DOHH2 (cell line): ENCODE measurements at regions not wholly inside any gene's neighbourhood (a gene's known extent, or its start where the extent isn't known, plus 50 kb on each side); places are given as distances from the start of the nearest gene placed in this dataset.

Source experiments
- H3F3A ChIP-seq: fragments of 200-600 bp; sonication (generic), shearing (Covaris generic); 2 replicates; pipeline ENCODE4 v1.6.0; 2016; ENCODE audit warnings: antibody characterized with exemption, mild to moderate bottlenecking; ENCODE audit not compliant: control insufficient read depth, insufficient read depth
- H3K27ac ChIP-seq: fragments of 200-600 bp; sonication (generic); 2 replicates; pipeline ENCODE4 v1.5.1; 2014; ENCODE audit warnings: low read depth, mild to moderate bottlenecking, low read length, moderate library complexity
- H3K27me3 ChIP-seq: fragments of 200-600 bp; sonication (generic); 2 replicates; pipeline ENCODE4 v1.6.1; 2014; ENCODE audit warnings: mild to moderate bottlenecking, low read length, mixed read lengths; ENCODE audit not compliant: control insufficient read depth
- H3K36me3 ChIP-seq: fragments of 200-600 bp; sonication (generic); 2 replicates; pipeline ENCODE4 v1.6.1; 2014; ENCODE audit warnings: mild to moderate bottlenecking, low read length, moderate library complexity, mixed read lengths; ENCODE audit not compliant: control insufficient read depth
- H3K4me1 ChIP-seq: fragments of 200-600 bp; sonication (generic); 2 replicates; pipeline ENCODE4 v1.6.1; 2014; ENCODE audit warnings: mild to moderate bottlenecking, low read length, mixed read lengths; ENCODE audit not compliant: control insufficient read depth
- H3K4me2 ChIP-seq: fragments of 200-600 bp; sonication (generic); 2 replicates; pipeline ENCODE4 v1.6.0; 2014; ENCODE audit warnings: mild to moderate bottlenecking, low read length, moderate library complexity
- H3K4me3 ChIP-seq: fragments of 200-600 bp; sonication (generic); 2 replicates; pipeline ENCODE4 v1.5.1; 2014; ENCODE audit warnings: mild to moderate bottlenecking, low read length, mixed read lengths
- H3K79me2 ChIP-seq: fragments of 200-600 bp; sonication (generic); 2 replicates; pipeline ENCODE4 v1.6.1; 2014; ENCODE audit warnings: mild to moderate bottlenecking, low read length, mixed read lengths; ENCODE audit not compliant: control insufficient read depth
- H3K9me2 ChIP-seq: fragments of 200-600 bp; sonication (generic); replicated peaks from 2 replicates; pipeline ENCODE4 v1.6.1; 2014; ENCODE audit warnings: mild to moderate bottlenecking, low read length, mixed read lengths; ENCODE audit not compliant: control insufficient read depth
- H3K9me3 ChIP-seq: fragments of 200-600 bp; sonication (generic); 2 replicates; pipeline ENCODE4 v1.6.1; 2014; ENCODE audit warnings: antibody characterized with exemption, low read length, mixed read lengths; ENCODE audit not compliant: control insufficient read depth, insufficient read depth
- H4K20me1 ChIP-seq: fragments of 200-600 bp; sonication (generic); 2 replicates; pipeline ENCODE4 v1.6.0; 2014; ENCODE audit warnings: low read depth, mild to moderate bottlenecking, antibody characterized with exemption, low read length, moderate library complexity; ENCODE audit not compliant: control insufficient read depth, insufficient read depth
- EZH2phosphoT487 ChIP-seq: fragments of 200-600 bp; sonication (generic); IDR thresholded peaks from 2 replicates; pipeline ENCODE4 v1.6.1; 2017; ENCODE audit warnings: borderline replicate concordance, mild to moderate bottlenecking, antibody characterized with exemption, low read length, moderate library complexity, mixed read lengths
- TF ChIP-seq, protein P1 (sequence below): fragments of 200-600 bp; sonication (generic); IDR thresholded peaks from one replicate; pipeline ENCODE4 v1.5.1; 2014; ENCODE audit warnings: antibody characterized with exemption, mild to moderate bottlenecking, low read depth, low read length; ENCODE audit not compliant: poor library complexity, severe bottlenecking

DNA sequence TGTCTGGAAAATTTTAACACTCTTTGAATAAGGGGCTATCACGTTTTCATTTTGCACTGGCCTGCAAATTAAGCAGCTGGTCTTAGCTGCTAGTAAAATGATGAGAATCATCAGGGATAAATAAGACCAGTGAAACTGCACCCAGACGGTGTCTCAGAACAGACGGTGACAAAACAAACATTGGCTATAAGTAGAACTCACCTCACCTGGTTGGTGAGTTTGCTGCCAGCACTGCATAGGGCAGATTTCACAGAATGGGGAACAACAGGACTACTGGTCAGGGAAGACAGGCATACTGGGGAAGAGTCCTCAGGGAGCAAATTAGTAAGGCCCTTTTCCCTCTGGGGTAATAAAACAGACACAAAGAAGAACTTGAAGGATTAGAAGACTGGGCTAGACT lies 175.9 kb upstream of the CITED2 start:
- Histone ChIP-seq H3K27ac (no peak overlapping the region), H3K4me3 (no peak overlapping the region), H3K36me3 (no peaks in the 10 kb centered on the region), H3F3A (no peaks in the 10 kb centered on the region), H4K20me1 (no peaks in the 10 kb centered on the region), H3K9me2 (no peaks in the 10 kb centered on the region), H3K79me2 (no peaks in the 10 kb centered on the region), H3K27me3 (no peaks in the 10 kb centered on the region), H3K9me3 (no peaks in the 10 kb centered on the region), H3K4me1 (no peaks in the 10 kb centered on the region), H3K4me2 (no peak overlapping the region)
- TF ChIP-seq, protein P1, sequence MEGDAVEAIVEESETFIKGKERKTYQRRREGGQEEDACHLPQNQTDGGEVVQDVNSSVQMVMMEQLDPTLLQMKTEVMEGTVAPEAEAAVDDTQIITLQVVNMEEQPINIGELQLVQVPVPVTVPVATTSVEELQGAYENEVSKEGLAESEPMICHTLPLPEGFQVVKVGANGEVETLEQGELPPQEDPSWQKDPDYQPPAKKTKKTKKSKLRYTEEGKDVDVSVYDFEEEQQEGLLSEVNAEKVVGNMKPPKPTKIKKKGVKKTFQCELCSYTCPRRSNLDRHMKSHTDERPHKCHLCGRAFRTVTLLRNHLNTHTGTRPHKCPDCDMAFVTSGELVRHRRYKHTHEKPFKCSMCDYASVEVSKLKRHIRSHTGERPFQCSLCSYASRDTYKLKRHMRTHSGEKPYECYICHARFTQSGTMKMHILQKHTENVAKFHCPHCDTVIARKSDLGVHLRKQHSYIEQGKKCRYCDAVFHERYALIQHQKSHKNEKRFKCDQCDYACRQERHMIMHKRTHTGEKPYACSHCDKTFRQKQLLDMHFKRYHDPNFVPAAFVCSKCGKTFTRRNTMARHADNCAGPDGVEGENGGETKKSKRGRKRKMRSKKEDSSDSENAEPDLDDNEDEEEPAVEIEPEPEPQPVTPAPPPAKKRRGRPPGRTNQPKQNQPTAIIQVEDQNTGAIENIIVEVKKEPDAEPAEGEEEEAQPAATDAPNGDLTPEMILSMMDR: no peak
- no peak for TF ChIP-seq EZH2phosphoT487

DNA sequence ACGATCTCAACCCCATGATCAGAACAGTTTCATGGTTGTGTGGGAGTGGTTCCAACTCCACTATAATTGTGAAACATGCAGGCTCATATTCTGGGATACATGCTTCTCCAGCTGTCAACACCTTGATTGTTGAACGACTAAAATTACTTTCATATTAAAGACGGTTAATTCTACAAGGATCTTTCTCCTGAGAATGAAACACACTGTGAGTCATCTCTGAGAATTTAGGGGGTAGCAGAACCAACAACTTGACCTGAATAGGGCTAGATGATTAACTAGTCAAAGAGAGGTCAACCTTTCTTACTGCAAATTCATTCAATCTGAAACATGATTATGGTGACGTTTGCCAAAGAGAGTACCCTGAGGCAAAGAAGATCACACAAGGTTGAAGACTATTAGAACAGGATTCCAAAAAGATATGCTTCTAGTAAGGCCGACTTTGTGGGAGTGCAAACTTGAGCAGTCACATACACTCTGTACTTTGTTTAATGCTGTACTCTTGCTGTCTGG lies 175.2 kb upstream of the CITED2 start:
- Histone ChIP-seq H3K4me1 (no peaks in the 10 kb centered on the region), H3K9me3 (no peaks in the 10 kb centered on the region), H3K9me2 (no peaks in the 10 kb centered on the region), H3K27ac (no peak overlapping the region), H4K20me1 (no peaks in the 10 kb centered on the region), H3K27me3 (no peaks in the 10 kb centered on the region), H3K4me3 (no peak overlapping the region), H3F3A (no peaks in the 10 kb centered on the region), H3K79me2 (no peaks in the 10 kb centered on the region), H3K4me2 (no peak overlapping the region), H3K36me3 (no peaks in the 10 kb centered on the region)
- no peak for TF ChIP-seq EZH2phosphoT487
- TF ChIP-seq, protein P1: no peak

DNA sequence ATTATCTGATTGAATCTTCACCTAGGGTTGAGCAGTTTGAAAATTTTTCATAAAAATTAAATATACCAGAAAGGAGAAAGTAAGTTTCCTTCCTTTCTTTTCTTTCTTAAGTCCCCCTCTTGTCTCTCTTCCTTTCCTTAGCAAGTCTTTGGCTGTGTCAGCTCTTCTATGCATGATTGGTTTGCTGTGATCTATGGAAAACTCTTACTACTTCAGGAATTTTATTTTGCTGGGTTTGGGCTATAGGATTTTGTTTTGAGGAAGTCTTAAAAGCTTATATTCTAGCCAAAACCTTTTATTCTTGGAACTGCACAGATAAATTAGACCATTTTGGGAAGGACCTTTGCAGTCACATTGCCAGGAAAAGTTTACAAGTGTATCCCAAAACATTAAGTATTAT lies 173.4 kb upstream of the CITED2 start:
- H3K36me3 ChIP-seq: no peaks in the 10 kb centered on the region
- H3F3A ChIP-seq: no peaks in the 10 kb centered on the region
- TF ChIP-seq, protein P1: no peak
- no peak for TF ChIP-seq EZH2phosphoT487
- H3K4me1 ChIP-seq: no peaks in the 10 kb centered on the region
- no peak overlapping the region for H3K27ac ChIP-seq
- no peaks in the 10 kb centered on the region for H3K79me2 ChIP-seq
- no peaks in the 10 kb centered on the region for H3K27me3 ChIP-seq
- no peaks in the 10 kb centered on the region for H4K20me1 ChIP-seq
- no peaks in the 10 kb centered on the region for H3K9me3 ChIP-seq
- H3K4me3 ChIP-seq: no peak overlapping the region
- no peak overlapping the region for H3K4me2 ChIP-seq
- no peaks in the 10 kb centered on the region for H3K9me2 ChIP-seq
